Body of pancreas (tissue), 4 donors: ENCODE measurements at regions not wholly inside any gene's neighbourhood (a gene's known extent, or its start where the extent isn't known, plus 50 kb on each side); places are given as distances from the start of the nearest gene placed in this dataset.

ENCODE experiments used
- CTCF ChIP-seq, 7 experiments: fragments of 450-650 bp in 4 of 7; fragments of 200-600 bp in 3 of 7; sonication (generic) in 3 of 7; IDR thresholded peaks; one replicate each; pipeline ENCODE4 v1.5.1; 2016 to 2019; ENCODE audit warnings: antibody characterized with exemption in 7 of 7
- POLR2A ChIP-seq, 3 donors: fragments of 450-650 bp; IDR thresholded peaks; one replicate each; pipeline ENCODE4 v1.6.1; 2016; ENCODE audit warnings: antibody characterized with exemption in 3 of 3, mild to moderate bottlenecking in 2 of 3

GRCh38 chr5:77864997-77865396, 88.9 kb upstream of the TBCA start:
- no peak for TF ChIP-seq POLR2A (IDR thresholded peaks at IDR 0.05)
- TF ChIP-seq CTCF (IDR thresholded peaks at IDR 0.05): no peak
